HG02973 (cell line): ENCODE measurements at regions not wholly inside any gene's neighbourhood (a gene's known extent, or its start where the extent isn't known, plus 50 kb on each side); places are given as distances from the start of the nearest gene placed in this dataset.
"Not testable (repeated sequence)": the region's sequence is repeated elsewhere in the genome, so short reads cannot be mapped to it uniquely, and the experiment has no call there.

Experiments
- ATAC-seq: cut with Tn5 transposase; IDR thresholded peaks from one replicate; pipeline ENCODE4 v1.9.1; 2021; ENCODE audit warnings: moderate library complexity; ENCODE audit not compliant: unreplicated experiment

- no peak for ATAC-seq
Observed at GRCh38 chr1:227508431-227508830, 54.9 kb upstream of the ZNF678 start.

GRCh38 chr1:227506490-227507393 lies 56.6 kb upstream of the ZNF678 start:
- ATAC-seq: not testable (repeated sequence)

- not testable (repeated sequence) for ATAC-seq
Observed at GRCh38 chr1:227496045-227496444, 67.3 kb upstream of the ZNF678 start.

GRCh38 chr1:227493863-227494551 lies 69.3 kb upstream of the ZNF678 start:
- not testable (repeated sequence) for ATAC-seq

- no peak for ATAC-seq
Observed at GRCh38 chr1:227490478-227490877, 72.9 kb upstream of the ZNF678 start.

GRCh38 chr1:227490001-227490400 lies 73.4 kb upstream of the ZNF678 start:
- no peak for ATAC-seq

GRCh38 chr1:227489572-227489971 lies 73.8 kb upstream of the ZNF678 start:
- no peak for ATAC-seq

- ATAC-seq: no peak
Observed at GRCh38 chr1:227487606-227488005, 75.8 kb upstream of the ZNF678 start.

GRCh38 chr1:227486559-227486958 lies 76.8 kb upstream of the ZNF678 start:
- ATAC-seq: no peak

GRCh38 chr1:227482023-227482299 lies 81.4 kb upstream of the ZNF678 start:
- no peak for ATAC-seq

- ATAC-seq: not testable (repeated sequence)
Observed at GRCh38 chr1:227474072-227474471, 89.3 kb upstream of the ZNF678 start.

- ATAC-seq: no peak
Observed at GRCh38 chr1:227472772-227473171, 90.6 kb upstream of the ZNF678 start.

- no peak for ATAC-seq
Observed at GRCh38 chr1:227470688-227471087, 92.7 kb upstream of the ZNF678 start.

- no peak for ATAC-seq
Observed at GRCh38 chr1:227469708-227470107, 93.6 kb upstream of the ZNF678 start.

- no peak for ATAC-seq
Observed at GRCh38 chr1:227466039-227466645, 97.2 kb upstream of the ZNF678 start.

- no peak for ATAC-seq
Observed at GRCh38 chr1:227465256-227465655, 98.1 kb upstream of the ZNF678 start.

GRCh38 chr1:227459977-227460376 lies 103.4 kb upstream of the ZNF678 start:
- no peak for ATAC-seq

- no peak for ATAC-seq
Observed at GRCh38 chr1:227459326-227459841, 104.0 kb upstream of the ZNF678 start.

- ATAC-seq: no peak
Observed at GRCh38 chr1:227454686-227455085, 108.7 kb upstream of the ZNF678 start.

- no peak for ATAC-seq
Observed at GRCh38 chr1:227453631-227454355, 109.6 kb upstream of the ZNF678 start.

- ATAC-seq: no peak
Observed at GRCh38 chr1:227451954-227452353, 111.4 kb upstream of the ZNF678 start.
